ENCODE measurements at regions not wholly inside any gene's neighbourhood (a gene's known extent, or its start where the extent isn't known, plus 50 kb on each side); places are given as distances from the start of the nearest gene placed in this dataset.

DNA sequence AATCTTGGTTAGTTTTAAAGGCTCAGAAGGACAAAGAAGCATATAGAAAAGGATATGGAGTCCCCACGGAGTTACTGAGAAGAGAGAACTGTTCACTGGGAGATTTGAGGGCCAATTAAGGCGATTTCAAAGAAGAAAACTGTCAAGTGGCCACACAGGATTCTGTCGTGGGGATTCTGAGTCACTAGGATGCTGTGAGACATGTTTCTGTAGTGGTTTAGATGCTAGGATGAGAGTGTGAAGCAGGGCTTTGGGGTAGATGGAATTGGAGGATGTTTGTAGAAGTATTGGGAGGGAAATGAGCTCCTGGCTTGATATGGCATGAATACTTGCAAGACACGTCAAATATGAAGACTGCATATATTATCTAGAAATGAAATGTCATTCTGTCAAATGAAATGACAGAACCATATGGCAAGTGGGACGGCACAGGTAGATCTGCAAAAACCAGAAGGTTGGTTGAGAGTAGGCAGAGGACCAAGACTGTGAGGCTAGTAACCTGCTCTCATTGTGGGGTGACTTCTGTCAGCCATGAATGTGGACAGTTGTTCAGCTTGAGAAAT lies 136.3 kb upstream of the SPRY4 start:
- Histone ChIP-seq H3K27ac (ENCODE audit: low read depth, low read length) (no peak overlapping the region), H3K27me3 (ENCODE audit: insufficient read depth, low read length) (no peaks in the 10 kb centered on the region), H3K4me1 (ENCODE audit: insufficient read depth, low read length) (no peaks in the 10 kb centered on the region), H3K36me3 (ENCODE audit: insufficient read depth, low read length) (no peaks in the 10 kb centered on the region), H3K9me3 (ENCODE audit: control insufficient read depth in 1 of 2, low read length in 2 of 2) (no peaks in the 10 kb centered on the region), H3K4me3 (ENCODE audit: low read length in 2 of 2) (no peak overlapping the region)
- Mint-ChIP-seq H3K27me3 (no peaks in the 10 kb centered on the region), H3K4me3 (no peak overlapping the region), H3K36me3 (no peaks in the 10 kb centered on the region), H3K27ac (no peak overlapping the region), H3K4me1 (peaks cover 0 to 6% (median 0%) of the 10 kb centered on the region in 4 donors), H3K9me3 (peaks cover 0 to 2% (median 0%) of the 10 kb centered on the region in 8 donors)
- POLR2A ChIA-PET (ENCODE audit: partially characterized antibody), result interaction anchor here (0.9 kb wide), 1 partner anchor 28 kb away, joined by 3 read pairs; no protein-coding TSS in a partner anchor
- DNase-seq, result no peak
- intact Hi-C loops (cut with micrococcal nuclease), result no loop called here
- CTCF ChIA-PET (ENCODE audit: partially characterized antibody), result no interaction called here

DNA sequence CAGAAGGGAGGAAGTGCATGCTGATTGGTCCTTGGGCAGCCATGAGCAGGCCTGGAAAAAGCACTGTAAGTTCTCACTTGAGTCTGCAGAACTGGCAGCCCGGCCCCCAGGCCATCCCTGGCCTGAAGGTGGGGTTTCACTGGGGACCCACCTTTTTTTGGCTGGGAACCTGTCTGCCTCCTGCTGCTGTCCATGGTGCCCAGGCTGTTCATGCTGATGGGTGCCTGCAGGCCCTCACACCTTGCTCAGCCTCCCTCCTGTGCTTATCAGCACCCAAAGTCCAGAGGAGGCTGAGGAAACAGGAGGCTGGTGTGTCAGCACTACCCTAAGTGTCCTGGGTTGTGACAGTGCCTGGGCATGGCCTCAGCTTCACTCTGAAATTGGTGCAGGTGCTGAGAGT lies 134.4 kb upstream of the SPRY4 start:
- Mint-ChIP-seq H3K27ac (no peak overlapping the region), H3K4me1 (peaks cover 0 to 16% (median under 1%) of the 10 kb centered on the region in 4 donors), H3K27me3 (no peaks in the 10 kb centered on the region), H3K9me3 (peaks cover 0 to 9% (median 2%) of the 10 kb centered on the region in 8 donors), H3K4me3 (no peak overlapping the region), H3K36me3 (no peaks in the 10 kb centered on the region)
- Histone ChIP-seq H3K4me1 (ENCODE audit: insufficient read depth, low read length) (no peaks in the 10 kb centered on the region), H3K27me3 (ENCODE audit: insufficient read depth, low read length) (no peaks in the 10 kb centered on the region), H3K27ac (ENCODE audit: low read depth, low read length) (no peak overlapping the region), H3K9me3 (ENCODE audit: control insufficient read depth in 1 of 2, low read length in 2 of 2) (no peaks in the 10 kb centered on the region), H3K4me3 (ENCODE audit: low read length in 2 of 2) (no peak overlapping the region), H3K36me3 (ENCODE audit: insufficient read depth, low read length) (no peaks in the 10 kb centered on the region)
- DNase-seq, result no peak
- intact Hi-C loops (cut with micrococcal nuclease), result no loop called here
- POLR2A ChIA-PET (ENCODE audit: partially characterized antibody), result no interaction called here
- CTCF ChIA-PET (ENCODE audit: partially characterized antibody), result no interaction called here

DNA sequence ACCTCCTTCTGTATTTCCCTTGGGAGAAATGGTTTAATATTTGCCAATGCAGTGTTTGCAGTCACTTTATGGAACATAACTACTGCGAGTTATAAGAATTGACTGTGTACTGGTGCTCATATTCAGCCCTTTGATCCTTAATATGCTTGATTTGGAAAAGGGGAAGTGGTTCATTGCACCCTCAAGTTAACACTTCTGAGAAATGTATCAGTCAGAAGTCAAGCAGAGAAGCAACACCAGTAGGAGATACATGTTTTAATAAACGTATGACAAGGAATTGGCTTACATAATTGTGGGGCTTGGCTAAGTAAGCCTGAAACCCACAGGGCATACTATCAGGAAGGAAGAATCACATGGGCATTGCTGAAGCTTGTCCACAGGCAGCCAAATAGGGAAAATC lies 131.0 kb upstream of the SPRY4 start:
- Histone ChIP-seq H3K4me1 (ENCODE audit: insufficient read depth, low read length) (no peaks in the 10 kb centered on the region), H3K36me3 (ENCODE audit: insufficient read depth, low read length) (no peaks in the 10 kb centered on the region), H3K9me3 (ENCODE audit: control insufficient read depth in 1 of 2, low read length in 2 of 2) (no peaks in the 10 kb centered on the region), H3K4me3 (ENCODE audit: low read length in 2 of 2) (no peak overlapping the region), H3K27me3 (ENCODE audit: insufficient read depth, low read length) (no peaks in the 10 kb centered on the region), H3K27ac (ENCODE audit: low read depth, low read length) (no peak overlapping the region)
- ChIA-PET POLR2A (ENCODE audit: partially characterized antibody) (no interaction called here), CTCF (ENCODE audit: partially characterized antibody) (no interaction called here)
- H3K36me3 Mint-ChIP-seq, result peaks cover 3 to 4% of the 10 kb centered on the region in 2 donors
- H3K27ac Mint-ChIP-seq, result no peak overlapping the region
- peaks cover 2 to 13% (median 8%) of the 10 kb centered on the region in 8 donors for H3K9me3 Mint-ChIP-seq
- intact Hi-C loops (cut with micrococcal nuclease), result no loop called here
- peaks cover 0 to 10% (median under 1%) of the 10 kb centered on the region in 4 donors for H3K4me1 Mint-ChIP-seq
- H3K27me3 Mint-ChIP-seq, result peaks cover 1 to 4% of the 10 kb centered on the region in 2 donors
- H3K4me3 Mint-ChIP-seq, result no peak overlapping the region
- DNase-seq, result no peak

DNA sequence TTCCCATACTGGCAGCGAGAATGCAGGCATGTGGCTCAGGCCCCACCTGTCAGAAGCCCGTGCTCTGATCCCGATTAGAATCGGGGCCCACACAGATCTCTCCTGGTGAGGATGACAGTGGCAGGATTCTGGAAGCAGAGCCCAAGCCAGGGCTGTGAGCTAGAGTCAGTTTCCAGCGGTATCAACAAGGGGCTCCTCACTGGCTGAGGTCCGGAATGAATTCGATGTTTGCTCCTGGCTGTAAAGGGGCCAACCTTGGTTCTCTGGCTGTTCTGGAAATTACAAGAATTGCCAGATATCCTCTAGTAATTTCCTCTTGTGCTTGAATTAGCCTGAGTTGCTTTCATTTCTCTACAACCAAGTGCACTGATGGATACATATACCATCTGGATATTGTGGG lies 129.1 kb upstream of the SPRY4 start:
- ChIA-PET POLR2A (ENCODE audit: partially characterized antibody) (no interaction called here), CTCF (ENCODE audit: partially characterized antibody) (no interaction called here)
- H3K4me3 ChIP-seq (ENCODE audit: low read length in 2 of 2), result no peak overlapping the region
- H3K36me3 ChIP-seq (ENCODE audit: insufficient read depth, low read length), result no peaks in the 10 kb centered on the region
- Mint-ChIP-seq H3K9me3 (peaks cover 2 to 21% (median 14%) of the 10 kb centered on the region in 8 donors), H3K27ac (no peak overlapping the region), H3K4me3 (no peak overlapping the region), H3K27me3 (peaks cover 1 to 4% of the 10 kb centered on the region in 2 donors), H3K4me1 (peaks cover 0 to 10% (median under 1%) of the 10 kb centered on the region in 4 donors), H3K36me3 (peaks cover 3 to 4% of the 10 kb centered on the region in 2 donors)
- intact Hi-C loops (cut with micrococcal nuclease), result no loop called here
- H3K9me3 ChIP-seq (ENCODE audit: control insufficient read depth in 1 of 2, low read length in 2 of 2), result no peaks in the 10 kb centered on the region
- H3K27ac ChIP-seq (ENCODE audit: low read depth, low read length), result no peak overlapping the region
- no peak for DNase-seq
- H3K4me1 ChIP-seq (ENCODE audit: insufficient read depth, low read length), result no peaks in the 10 kb centered on the region
- no peaks in the 10 kb centered on the region for H3K27me3 ChIP-seq (ENCODE audit: insufficient read depth, low read length)

DNA sequence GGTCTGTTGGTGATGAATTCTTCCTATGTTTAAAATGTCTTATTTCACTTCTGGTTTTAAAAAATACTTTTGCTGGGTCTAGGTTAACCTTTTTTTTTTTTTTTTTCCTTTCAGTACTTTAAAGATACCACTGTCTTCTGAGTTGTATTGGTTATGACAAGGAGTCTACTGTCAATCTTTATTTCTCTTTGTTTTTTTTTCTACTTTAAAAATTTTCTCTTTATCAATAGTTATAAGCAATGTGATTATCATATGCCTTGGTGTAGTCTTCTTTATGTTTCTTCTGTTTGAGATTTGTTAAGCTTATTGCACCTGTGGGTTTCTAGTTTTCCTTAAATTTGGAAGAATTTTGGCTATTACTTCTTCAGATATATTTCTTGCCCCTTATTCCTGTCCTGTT lies 125.6 kb upstream of the SPRY4 start:
- H3K9me3 ChIP-seq (ENCODE audit: control insufficient read depth in 1 of 2, low read length in 2 of 2), result no peaks in the 10 kb centered on the region
- intact Hi-C loops (cut with micrococcal nuclease), result no loop called here
- Mint-ChIP-seq H3K27me3 (peaks cover 1 to 4% of the 10 kb centered on the region in 2 donors), H3K36me3 (peaks cover 3 to 4% of the 10 kb centered on the region in 2 donors), H3K9me3 (peaks cover 2 to 18% (median 15%) of the 10 kb centered on the region in 8 donors), H3K4me1 (peaks cover 0 to 4% (median 0%) of the 10 kb centered on the region in 4 donors), H3K27ac (no peak overlapping the region), H3K4me3 (no peak overlapping the region)
- no peak for DNase-seq
- H3K27ac ChIP-seq (ENCODE audit: low read depth, low read length), result no peak overlapping the region
- H3K4me1 ChIP-seq (ENCODE audit: insufficient read depth, low read length), result no peaks in the 10 kb centered on the region
- no peaks in the 10 kb centered on the region for H3K27me3 ChIP-seq (ENCODE audit: insufficient read depth, low read length)
- POLR2A ChIA-PET (ENCODE audit: partially characterized antibody), result no interaction called here
- CTCF ChIA-PET (ENCODE audit: partially characterized antibody), result no interaction called here
- H3K36me3 ChIP-seq (ENCODE audit: insufficient read depth, low read length), result no peaks in the 10 kb centered on the region
- H3K4me3 ChIP-seq (ENCODE audit: low read length in 2 of 2), result no peak overlapping the region

DNA sequence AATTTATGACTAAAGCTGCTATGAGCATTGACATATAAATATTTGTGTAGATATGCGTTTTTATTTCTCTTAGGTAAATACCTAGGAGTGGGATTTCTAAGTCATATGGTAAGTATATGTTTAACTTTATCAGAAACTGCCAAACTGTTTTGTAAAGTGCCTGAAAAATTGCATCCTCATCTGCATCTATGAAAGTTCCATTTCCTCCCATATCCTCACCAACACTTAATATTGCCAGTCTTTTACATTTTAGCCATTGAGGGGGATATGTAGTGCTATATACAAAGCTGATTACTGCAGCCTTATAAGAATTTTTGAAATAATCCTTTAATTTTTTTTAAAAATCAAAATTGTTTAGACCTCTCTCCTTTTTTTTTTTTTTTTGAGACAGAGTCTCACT lies 123.1 kb upstream of the SPRY4 start:
- DNase-seq, result no peak
- peaks cover 1 to 2% of the 10 kb centered on the region in 2 donors for H3K27me3 Mint-ChIP-seq
- no peak overlapping the region for H3K27ac Mint-ChIP-seq
- POLR2A ChIA-PET (ENCODE audit: partially characterized antibody), result no interaction called here
- intact Hi-C loops (cut with micrococcal nuclease), result no loop called here
- Histone ChIP-seq H3K27ac (ENCODE audit: low read depth, low read length) (no peak overlapping the region), H3K9me3 (ENCODE audit: control insufficient read depth in 1 of 2, low read length in 2 of 2) (no peaks in the 10 kb centered on the region), H3K4me1 (ENCODE audit: insufficient read depth, low read length) (no peaks in the 10 kb centered on the region), H3K4me3 (ENCODE audit: low read length in 2 of 2) (no peak overlapping the region), H3K27me3 (ENCODE audit: insufficient read depth, low read length) (no peaks in the 10 kb centered on the region), H3K36me3 (ENCODE audit: insufficient read depth, low read length) (no peaks in the 10 kb centered on the region)
- H3K4me3 Mint-ChIP-seq, result no peak overlapping the region
- no peaks in the 10 kb centered on the region for H3K4me1 Mint-ChIP-seq
- H3K36me3 Mint-ChIP-seq, result peaks cover 3 to 4% of the 10 kb centered on the region in 2 donors
- peaks cover 2 to 18% (median 13%) of the 10 kb centered on the region in 8 donors for H3K9me3 Mint-ChIP-seq
- CTCF ChIA-PET (ENCODE audit: partially characterized antibody), result interaction anchor here (0.6 kb wide), 1 partner anchor 890 kb away, joined by 3 read pairs; no protein-coding TSS in a partner anchor

DNA sequence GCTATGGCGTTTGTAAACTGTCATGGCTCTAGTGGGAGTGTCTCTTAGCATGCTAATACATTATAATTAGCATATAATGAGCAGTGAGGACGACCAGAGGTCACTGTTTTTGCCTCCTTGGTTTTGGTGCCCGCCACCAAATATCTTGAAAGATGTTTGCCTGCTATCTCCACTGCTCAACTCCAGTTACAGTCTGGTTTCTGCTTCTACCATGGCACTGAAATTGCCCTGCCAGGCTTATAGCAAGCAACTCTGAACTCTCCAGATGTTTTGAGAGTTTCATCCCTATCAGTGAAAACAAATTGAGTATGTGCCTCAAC lies 122.1 kb upstream of the SPRY4 start:
- Mint-ChIP-seq H3K4me1 (peaks cover 3% of the 10 kb centered on the region in 4 donors), H3K36me3 (peaks cover 1 to 2% of the 10 kb centered on the region in 2 donors), H3K27me3 (peaks cover 1% of the 10 kb centered on the region in 2 donors), H3K4me3 (no peak overlapping the region), H3K9me3 (peaks cover 1 to 16% (median 11%) of the 10 kb centered on the region in 8 donors), H3K27ac (no peak overlapping the region)
- intact Hi-C loops (cut with micrococcal nuclease), result no loop called here
- Histone ChIP-seq H3K27me3 (ENCODE audit: insufficient read depth, low read length) (no peaks in the 10 kb centered on the region), H3K4me3 (ENCODE audit: low read length in 2 of 2) (no peak overlapping the region), H3K9me3 (ENCODE audit: control insufficient read depth in 1 of 2, low read length in 2 of 2) (no peaks in the 10 kb centered on the region), H3K27ac (ENCODE audit: low read depth, low read length) (no peak overlapping the region), H3K36me3 (ENCODE audit: insufficient read depth, low read length) (no peaks in the 10 kb centered on the region), H3K4me1 (ENCODE audit: insufficient read depth, low read length) (peaks cover 4% of the 10 kb centered on the region)
- POLR2A ChIA-PET (ENCODE audit: partially characterized antibody), result no interaction called here
- CTCF ChIA-PET (ENCODE audit: partially characterized antibody), result no interaction called here
- DNase-seq, result no peak
